PFSK-1 (cell line): ENCODE measurements at regions not wholly inside any gene's neighbourhood (a gene's known extent, or its start where the extent isn't known, plus 50 kb on each side); places are given as distances from the start of the nearest gene placed in this dataset.

Source experiments
- POLR2AphosphoS5 ChIP-seq: IDR thresholded peaks from 2 replicates; pipeline ENCODE4 v1.6.1; 2012; ENCODE audit warnings: low read depth, mild to moderate bottlenecking, control low read depth, low read length, moderate library complexity
- TF ChIP-seq, protein P1 (sequence below), 2 experiments: IDR thresholded peaks; 2 replicates each; pipeline versions ENCODE4 v1.6.1 to v1.8.0; 2011 to 2012; ENCODE audit warnings: low read depth in 2 of 2, low read length in 2 of 2, control low read depth in 1 of 2, inconsistent platforms in 1 of 2, mild to moderate bottlenecking in 1 of 2, moderate library complexity in 1 of 2; ENCODE audit not compliant: insufficient read depth in 1 of 2

DNA sequence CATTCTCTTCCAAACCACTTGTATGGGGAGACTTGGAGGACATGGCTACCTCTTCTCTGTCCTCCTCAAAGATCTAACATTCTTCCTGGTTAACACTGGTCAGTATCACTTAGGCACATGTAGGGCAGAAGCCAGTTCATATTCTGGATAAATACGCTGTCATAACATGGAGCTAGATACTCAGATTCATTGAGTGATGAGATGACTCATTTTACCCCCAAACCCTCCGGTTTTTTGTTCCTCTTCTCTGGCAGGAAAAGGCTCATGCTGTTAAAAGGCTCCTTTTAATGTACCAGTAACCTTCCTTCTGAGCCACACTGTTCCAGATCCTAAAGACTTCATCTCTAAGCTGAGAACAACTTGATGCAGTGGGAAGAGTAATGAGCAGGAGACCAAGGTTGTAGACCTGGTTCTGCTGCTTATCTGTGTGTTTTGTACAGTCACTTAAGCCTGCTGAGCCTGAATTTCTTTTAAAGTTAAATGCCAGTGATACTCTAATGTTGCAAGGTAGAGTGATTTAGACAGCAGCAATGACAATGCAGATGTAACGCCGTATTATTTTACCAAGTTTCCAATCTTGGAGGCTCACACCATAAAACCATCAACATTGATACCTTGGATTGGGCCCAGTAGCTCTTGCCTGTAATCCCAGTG, 57.3 kb upstream of the ELK3 start:
- TF ChIP-seq POLR2AphosphoS5, result no peak
- TF ChIP-seq, protein P1, sequence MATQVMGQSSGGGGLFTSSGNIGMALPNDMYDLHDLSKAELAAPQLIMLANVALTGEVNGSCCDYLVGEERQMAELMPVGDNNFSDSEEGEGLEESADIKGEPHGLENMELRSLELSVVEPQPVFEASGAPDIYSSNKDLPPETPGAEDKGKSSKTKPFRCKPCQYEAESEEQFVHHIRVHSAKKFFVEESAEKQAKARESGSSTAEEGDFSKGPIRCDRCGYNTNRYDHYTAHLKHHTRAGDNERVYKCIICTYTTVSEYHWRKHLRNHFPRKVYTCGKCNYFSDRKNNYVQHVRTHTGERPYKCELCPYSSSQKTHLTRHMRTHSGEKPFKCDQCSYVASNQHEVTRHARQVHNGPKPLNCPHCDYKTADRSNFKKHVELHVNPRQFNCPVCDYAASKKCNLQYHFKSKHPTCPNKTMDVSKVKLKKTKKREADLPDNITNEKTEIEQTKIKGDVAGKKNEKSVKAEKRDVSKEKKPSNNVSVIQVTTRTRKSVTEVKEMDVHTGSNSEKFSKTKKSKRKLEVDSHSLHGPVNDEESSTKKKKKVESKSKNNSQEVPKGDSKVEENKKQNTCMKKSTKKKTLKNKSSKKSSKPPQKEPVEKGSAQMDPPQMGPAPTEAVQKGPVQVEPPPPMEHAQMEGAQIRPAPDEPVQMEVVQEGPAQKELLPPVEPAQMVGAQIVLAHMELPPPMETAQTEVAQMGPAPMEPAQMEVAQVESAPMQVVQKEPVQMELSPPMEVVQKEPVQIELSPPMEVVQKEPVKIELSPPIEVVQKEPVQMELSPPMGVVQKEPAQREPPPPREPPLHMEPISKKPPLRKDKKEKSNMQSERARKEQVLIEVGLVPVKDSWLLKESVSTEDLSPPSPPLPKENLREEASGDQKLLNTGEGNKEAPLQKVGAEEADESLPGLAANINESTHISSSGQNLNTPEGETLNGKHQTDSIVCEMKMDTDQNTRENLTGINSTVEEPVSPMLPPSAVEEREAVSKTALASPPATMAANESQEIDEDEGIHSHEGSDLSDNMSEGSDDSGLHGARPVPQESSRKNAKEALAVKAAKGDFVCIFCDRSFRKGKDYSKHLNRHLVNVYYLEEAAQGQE (IDR thresholded peaks at IDR 0.05; ENCODE audit: insufficient read depth in 1 of 2, low read depth in 2 of 2, low read length in 2 of 2), result no peak
